Daoy (cell line): ENCODE measurements at regions not wholly inside any gene's neighbourhood (a gene's known extent, or its start where the extent isn't known, plus 50 kb on each side); places are given as distances from the start of the nearest gene placed in this dataset.

ENCODE experiments used
- DNase-seq: peaks from one replicate; pipeline ENCODE4 v3.0.0-alpha.2; 2015; ENCODE audit warnings: low read depth

DNA sequence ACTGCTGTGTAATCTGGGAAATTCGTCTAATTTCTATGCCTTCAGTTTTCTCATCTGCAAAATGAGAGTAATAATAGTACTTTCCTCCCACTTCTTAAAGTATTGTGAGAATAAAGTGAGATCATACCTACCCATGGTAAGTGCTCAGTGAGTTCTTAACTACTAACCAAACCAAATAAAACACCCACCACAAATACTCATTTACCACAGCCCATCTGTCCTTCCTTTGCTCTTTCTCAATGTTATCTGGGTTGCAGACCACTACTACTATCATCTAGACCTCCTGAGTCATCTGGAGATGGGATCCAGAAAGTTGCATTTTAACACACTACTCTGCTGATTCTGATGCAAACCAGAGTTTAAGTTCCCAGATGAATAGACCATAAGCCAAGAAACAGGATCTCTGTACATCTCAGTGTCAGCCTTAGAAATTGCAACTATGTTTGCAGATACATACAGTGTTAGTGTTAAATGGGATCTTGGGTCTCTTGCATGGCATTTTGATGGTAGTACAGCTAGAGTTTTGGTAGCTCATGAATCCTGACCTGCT, 105.4 kb upstream of the ATP10B start:
- DNase-seq = no peak

DNA sequence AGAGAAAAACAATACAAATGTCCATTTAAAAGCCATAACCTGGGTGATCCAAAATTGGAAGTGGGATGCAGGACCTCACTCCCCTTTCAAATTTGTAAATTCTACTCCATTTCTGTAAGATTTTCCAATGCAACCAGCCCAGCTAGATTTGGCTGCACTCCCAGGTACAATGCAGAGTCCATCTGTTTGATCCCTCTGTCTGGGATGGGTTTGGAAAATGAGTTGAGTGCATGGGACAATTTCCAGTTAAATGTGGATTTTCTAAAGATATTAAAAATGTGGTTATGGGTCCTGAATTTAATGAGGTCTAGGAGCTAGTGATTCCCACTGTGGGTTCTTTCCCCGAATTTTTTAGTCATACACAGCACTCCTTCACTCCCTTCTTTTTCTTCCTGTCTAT, 104.0 kb upstream of the ATP10B start:
- no peak for DNase-seq

GRCh38 chr5:160950311-160950710, 98.3 kb upstream of the ATP10B start:
- no peak for DNase-seq

GRCh38 chr5:160940725-160941124, 88.7 kb upstream of the ATP10B start:
- DNase-seq = no peak

DNA sequence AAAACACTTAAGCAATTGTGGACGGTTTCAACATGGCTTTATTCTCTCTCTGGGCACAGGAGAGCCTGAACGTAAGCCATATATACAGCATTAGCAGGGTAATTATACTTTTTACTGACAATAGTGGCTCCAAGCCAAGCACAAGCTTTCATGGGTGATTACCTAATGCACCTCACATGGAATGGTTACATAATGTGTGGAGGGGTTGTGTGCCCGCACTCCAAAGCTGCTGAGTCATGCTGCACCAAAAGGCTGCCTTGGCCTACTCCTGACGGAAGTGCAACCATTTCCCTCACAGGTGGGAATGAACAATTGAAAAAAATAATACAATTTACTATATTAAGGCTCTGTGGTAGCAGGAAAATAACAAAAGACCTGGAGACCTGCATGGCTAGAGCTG, 86.5 kb upstream of the ATP10B start:
- peak; percentile 15 for DNase-seq

- DNase-seq = no peak
These were observed 85.6 kb upstream of the ATP10B start for GRCh38 chr5:160937570-160937969.

GRCh38 chr5:160935776-160936175, 83.8 kb upstream of the ATP10B start:
- DNase-seq = no peak

DNA sequence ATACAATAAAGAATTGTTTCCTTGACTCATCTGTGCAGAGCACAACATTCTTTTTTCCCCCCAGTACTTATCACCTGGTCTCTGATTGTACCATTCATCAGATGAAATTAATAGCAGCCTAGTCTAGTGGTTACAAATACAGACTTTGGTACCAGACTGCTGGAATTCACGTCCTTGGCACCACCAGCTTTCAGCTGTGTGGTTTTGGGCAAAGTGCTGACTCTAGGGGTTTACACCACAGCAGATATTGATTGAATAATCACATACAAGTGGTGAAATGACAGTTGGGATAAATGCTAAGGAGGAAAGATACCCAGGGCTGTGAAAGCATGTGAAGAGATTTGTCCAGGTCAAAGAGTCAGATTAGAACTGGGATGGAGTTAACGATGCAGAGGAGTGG, 79.3 kb upstream of the ATP10B start:
- DNase-seq = no peak

GRCh38 chr5:160930406-160930805, 78.4 kb upstream of the ATP10B start:
- DNase-seq = no peak

- no peak for DNase-seq
These were observed 77.9 kb upstream of the ATP10B start for GRCh38 chr5:160929906-160930305.

- no peak for DNase-seq
These were observed 77.3 kb upstream of the ATP10B start for GRCh38 chr5:160929360-160929759.

DNA sequence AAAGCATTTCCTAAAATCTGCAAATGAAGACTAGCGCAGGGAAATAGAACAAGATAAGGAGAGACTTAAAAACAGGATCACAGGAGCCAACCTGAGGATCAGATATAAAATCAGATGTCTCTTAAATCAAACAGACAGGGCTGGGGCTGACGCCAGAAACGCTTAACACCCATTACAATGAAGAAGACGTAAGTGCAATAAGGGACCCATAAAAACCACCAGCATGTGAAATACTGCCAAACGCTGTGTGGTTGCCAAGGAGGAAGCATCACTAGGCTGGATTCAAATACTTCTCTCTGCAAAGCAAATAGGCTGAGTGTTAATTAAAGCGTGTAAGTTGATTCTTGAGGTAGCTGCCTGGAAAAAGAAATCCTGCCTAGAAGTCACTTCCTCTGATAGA, 74.4 kb upstream of the ATP10B start:
- no peak for DNase-seq

- no peak for DNase-seq
These were observed 73.3 kb upstream of the ATP10B start for GRCh38 chr5:160925281-160925680.

DNA sequence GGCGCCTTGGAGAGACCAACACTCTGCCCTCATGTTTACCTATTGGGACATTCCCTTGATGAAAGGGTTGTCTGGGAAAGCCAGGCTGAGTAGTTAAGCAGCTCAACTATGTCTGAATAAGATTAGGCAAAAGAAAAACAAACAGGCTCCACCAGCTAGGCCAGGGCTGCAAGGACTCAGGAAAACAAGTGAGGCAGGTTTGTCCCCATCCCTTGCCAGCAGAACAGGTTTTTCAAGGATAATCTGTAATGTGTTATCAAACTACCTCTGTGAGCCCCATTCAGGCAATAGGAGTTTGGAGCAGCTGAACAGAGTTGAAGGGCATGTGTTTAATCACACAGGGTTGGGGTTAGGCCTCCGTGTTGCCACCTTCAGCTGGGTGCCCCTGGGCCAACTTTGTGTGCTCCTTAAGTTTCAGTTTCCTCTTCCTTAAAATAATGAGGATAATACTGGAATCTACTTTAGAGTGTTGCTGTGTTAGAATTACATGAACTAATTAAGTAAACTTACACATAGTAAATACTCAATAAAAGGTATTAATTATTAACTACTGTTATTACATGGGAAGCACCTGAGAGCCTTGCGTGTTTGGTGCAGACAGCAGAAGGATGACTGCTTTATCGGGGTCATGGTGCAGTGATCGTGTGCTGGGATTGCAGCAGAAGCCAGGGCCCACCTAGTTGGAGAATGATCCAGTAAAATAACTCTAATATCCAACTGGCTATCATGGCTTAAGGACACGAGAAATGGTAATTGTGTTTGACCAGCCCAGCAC, 72.1 kb upstream of the ATP10B start:
- no peak for DNase-seq

DNA sequence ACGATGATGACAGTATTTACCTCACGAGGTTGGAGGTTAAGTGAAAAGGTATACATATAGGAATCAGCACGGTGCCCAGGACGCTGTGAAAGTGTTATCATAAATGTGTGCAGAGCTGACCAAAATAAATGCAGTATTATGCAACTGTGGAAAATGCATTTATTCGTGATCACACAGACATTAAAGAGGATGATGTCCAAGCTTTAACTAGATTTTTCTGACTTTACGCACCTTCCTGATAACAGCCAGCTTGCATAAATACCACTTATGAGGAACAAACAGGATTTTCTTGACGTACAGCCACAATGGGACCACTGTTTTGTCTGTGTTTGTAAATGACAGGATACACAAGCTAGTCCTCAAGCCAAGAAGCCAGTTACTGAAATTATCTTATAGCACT, 71.4 kb upstream of the ATP10B start:
- DNase-seq = no peak

DNA sequence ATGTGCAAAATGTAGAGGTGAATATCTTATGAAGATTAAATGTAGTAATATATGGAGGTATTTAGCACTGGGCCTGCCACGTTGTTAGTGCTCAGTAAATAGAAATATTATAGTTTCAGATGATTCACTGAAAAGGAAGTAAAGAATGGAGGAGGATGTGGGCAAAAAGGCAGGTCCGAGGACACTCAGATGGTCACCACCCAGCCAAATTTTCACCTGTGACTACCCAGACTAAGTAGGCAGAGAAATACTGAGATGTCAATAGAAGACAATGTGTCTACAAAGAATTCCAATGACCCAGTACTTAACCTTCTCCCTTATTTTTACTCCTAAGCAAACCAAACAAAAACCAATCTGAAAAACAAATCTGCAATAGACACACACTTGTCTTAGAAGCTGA, 70.3 kb upstream of the ATP10B start:
- no peak for DNase-seq

- DNase-seq = no peak
These were observed 69.6 kb upstream of the ATP10B start for GRCh38 chr5:160921423-160922285.

DNA sequence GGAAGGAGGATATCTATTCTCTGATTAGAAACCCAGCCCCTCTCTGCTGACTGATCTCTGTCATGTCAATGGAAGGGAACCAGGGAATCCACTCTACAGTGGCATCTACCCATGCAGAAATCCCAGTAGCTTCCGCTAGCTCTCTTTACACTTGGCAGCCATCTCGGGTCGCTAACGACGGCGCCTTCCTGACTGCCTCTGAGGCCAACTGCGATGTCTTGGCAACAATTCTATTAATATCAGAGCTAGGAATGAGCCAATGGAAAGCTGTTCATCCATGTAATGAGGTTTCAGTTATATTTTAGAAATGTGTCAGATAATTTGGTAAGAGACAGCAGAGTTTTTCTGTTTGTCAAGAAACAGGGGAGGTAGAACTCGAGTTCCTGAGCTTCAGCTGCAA, 67.6 kb upstream of the ATP10B start:
- DNase-seq = no peak

GRCh38 chr5:160918386-160918785, 66.4 kb upstream of the ATP10B start:
- no peak for DNase-seq

DNA sequence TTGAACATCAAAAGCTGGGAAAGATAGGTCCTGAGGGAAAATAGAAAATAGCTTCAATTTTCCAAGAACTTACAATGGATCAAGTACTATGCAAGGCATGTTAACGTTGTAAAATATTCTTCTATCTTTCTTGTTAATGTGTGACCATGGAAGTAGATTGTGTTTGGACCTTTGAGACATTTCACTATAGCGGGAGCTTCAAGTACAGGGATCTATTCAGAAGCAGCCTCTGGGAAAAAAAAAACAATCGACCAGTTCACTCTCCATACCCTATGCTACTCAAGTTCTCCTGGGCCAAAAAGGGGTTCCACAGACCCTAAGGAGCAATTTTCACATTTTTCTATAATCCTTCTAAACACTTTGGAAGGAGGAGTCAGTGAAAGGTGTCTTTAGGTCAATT, 54.1 kb upstream of the ATP10B start:
- no peak for DNase-seq

DNA sequence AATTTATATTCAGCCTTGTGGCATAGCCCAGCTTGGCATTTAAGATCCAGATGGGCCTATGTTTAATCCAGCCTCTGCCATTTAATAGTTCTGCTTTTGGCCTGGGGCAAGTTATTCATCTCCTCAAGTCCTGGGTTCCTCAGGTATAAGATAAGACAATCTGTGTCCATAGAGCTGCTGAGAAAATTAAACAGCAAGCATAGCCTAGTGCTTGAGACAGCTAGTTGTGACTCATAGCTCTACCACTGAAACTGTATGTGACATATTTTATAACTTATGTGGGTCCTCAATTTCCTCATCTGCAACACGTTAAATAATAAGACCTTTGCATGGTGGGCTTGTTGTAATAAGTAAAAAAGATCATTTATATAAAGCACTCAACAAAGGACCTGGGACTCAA, 53.3 kb upstream of the ATP10B start:
- DNase-seq = no peak

- DNase-seq = no peak
These were observed 52.6 kb upstream of the ATP10B start for GRCh38 chr5:160904591-160904990.

- no peak for DNase-seq
These were observed 51.5 kb upstream of the ATP10B start for GRCh38 chr5:160903551-160903950.
